ENCODE measurements at regions not wholly inside any gene's neighbourhood (a gene's known extent, or its start where the extent isn't known, plus 50 kb on each side); places are given as distances from the start of the nearest gene placed in this dataset.

- TF ChIP-seq CTCF (IDR thresholded peaks at IDR 0.05; ENCODE audit: low read depth, low read length, poor library complexity, severe bottlenecking) (no peak), EZH2phosphoT487 (IDR thresholded peaks at IDR 0.05; ENCODE audit: borderline replicate concordance, low read length) (no peak)
These were observed 99.2 kb upstream of the PTPRM start for GRCh38 chr18:7467708-7468466.
